GM21723 (cell line): ENCODE measurements at regions not wholly inside any gene's neighbourhood (a gene's known extent, or its start where the extent isn't known, plus 50 kb on each side); places are given as distances from the start of the nearest gene placed in this dataset.

ENCODE experiments used
- ATAC-seq: cut with Tn5 transposase; IDR thresholded peaks from one replicate; pipeline ENCODE4 v1.9.1; 2021; ENCODE audit warnings: mild to moderate bottlenecking, moderate library complexity; ENCODE audit not compliant: unreplicated experiment

- ATAC-seq, result no peak
Observed at GRCh38 chr13:73428137-73428536, 369.3 kb downstream of the KLF5 start.

GRCh38 chr13:73422973-73423372, 364.2 kb downstream of the KLF5 start:
- ATAC-seq, result no peak

GRCh38 chr13:73421310-73421912, 362.6 kb downstream of the KLF5 start:
- no peak for ATAC-seq

GRCh38 chr13:73419186-73419585, 360.4 kb downstream of the KLF5 start:
- ATAC-seq, result no peak

- no peak for ATAC-seq
Observed at GRCh38 chr13:73417012-73417615, 358.3 kb downstream of the KLF5 start.

GRCh38 chr13:73416093-73416492, 357.3 kb downstream of the KLF5 start:
- no peak for ATAC-seq

GRCh38 chr13:73413656-73414055, 354.9 kb downstream of the KLF5 start:
- no peak for ATAC-seq

- no peak for ATAC-seq
Observed at GRCh38 chr13:73412933-73413332, 354.1 kb downstream of the KLF5 start.

- ATAC-seq, result no peak
Observed at GRCh38 chr13:73411067-73411809, 352.4 kb downstream of the KLF5 start.

GRCh38 chr13:73406454-73406853, 347.6 kb downstream of the KLF5 start:
- no peak for ATAC-seq

- ATAC-seq, result no peak
Observed at GRCh38 chr13:73404581-73404980, 345.8 kb downstream of the KLF5 start.

- no peak for ATAC-seq
Observed at GRCh38 chr13:73403355-73404120, 344.7 kb downstream of the KLF5 start.

GRCh38 chr13:73401769-73402168, 343.0 kb downstream of the KLF5 start:
- ATAC-seq, result no peak

GRCh38 chr13:73399347-73400216, 340.8 kb downstream of the KLF5 start:
- no peak for ATAC-seq

- ATAC-seq, result no peak
Observed at GRCh38 chr13:73397496-73398305, 338.9 kb downstream of the KLF5 start.

GRCh38 chr13:73394066-73394465, 335.3 kb downstream of the KLF5 start:
- no peak for ATAC-seq

- ATAC-seq, result no peak
Observed at GRCh38 chr13:73390100-73390499, 331.3 kb downstream of the KLF5 start.

- no peak for ATAC-seq
Observed at GRCh38 chr13:73388586-73388985, 329.8 kb downstream of the KLF5 start.

GRCh38 chr13:73387318-73387717, 328.5 kb downstream of the KLF5 start:
- ATAC-seq, result no peak

GRCh38 chr13:73385848-73386247, 327.0 kb downstream of the KLF5 start:
- no peak for ATAC-seq
